GM18520 (cell line): ENCODE measurements at regions not wholly inside any gene's neighbourhood (a gene's known extent, or its start where the extent isn't known, plus 50 kb on each side); places are given as distances from the start of the nearest gene placed in this dataset.
"Not testable (repeated sequence)": the region's sequence is repeated elsewhere in the genome, so short reads cannot be mapped to it uniquely, and the experiment has no call there.

ENCODE experiments used
- ATAC-seq: cut with Tn5 transposase; IDR thresholded peaks from one replicate; pipeline ENCODE4 v1.9.1; 2021; ENCODE audit not compliant: unreplicated experiment

DNA sequence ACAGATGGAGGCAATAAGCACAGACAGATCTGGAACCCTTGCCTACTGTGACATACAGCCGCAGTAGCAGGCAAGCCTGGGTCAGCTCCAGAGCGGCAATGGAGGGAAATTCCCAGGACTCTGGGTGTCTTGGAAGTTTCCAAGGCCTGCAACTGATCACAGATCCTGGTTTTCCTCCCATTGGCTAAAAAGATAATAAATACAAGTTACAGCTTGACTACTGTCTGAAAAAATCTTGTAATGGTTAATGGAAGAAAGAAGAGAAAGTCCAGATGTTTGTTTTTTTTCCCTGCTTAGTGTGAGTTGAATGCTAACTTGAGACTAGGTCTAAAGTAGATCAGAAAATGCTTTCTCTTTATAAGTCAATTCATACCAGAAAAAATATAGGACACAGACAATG is 307.6 kb downstream of the ALDH8A1 start:
- ATAC-seq = no peak

DNA sequence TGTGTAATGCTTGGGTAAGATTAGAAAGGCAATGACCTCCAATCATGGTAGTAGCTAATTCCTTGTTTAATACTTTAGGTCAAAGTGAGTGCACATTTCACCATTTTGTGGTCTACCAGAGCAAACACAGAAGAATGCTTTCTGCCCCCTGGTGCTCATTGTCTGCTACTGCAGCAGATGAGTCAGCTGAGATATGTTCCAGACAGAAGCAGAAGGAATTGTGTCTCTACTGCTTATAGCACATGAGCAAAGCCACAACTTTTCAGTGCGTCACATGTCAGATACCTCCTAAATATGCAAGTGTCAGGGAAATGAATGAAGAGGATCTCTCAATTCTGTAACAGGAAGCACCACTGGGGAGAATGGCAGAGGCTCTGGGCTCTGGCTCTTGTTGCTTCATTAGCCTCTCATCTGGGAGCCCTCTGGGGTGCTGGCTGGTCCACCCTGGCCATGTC is 308.9 kb downstream of the ALDH8A1 start:
- ATAC-seq = peak; percentile 68

DNA sequence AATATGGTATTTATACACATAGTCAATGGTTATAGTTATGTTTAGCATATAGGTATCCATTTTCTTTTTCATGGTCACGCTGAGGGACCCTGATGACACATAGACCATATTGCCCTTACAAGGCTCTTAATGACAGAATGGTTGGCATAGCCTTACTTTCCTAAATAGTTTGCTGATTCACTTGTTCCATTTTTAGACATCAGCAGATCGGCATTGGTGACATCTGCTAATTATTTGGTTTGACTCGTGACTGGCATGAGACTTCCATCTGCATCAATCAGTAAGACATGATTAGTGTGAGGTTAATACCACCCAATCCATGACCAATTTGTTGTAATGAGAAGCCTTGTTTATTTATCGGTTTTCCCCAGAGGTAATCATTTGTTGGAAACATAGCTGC is 309.7 kb downstream of the ALDH8A1 start:
- ATAC-seq = no peak

DNA sequence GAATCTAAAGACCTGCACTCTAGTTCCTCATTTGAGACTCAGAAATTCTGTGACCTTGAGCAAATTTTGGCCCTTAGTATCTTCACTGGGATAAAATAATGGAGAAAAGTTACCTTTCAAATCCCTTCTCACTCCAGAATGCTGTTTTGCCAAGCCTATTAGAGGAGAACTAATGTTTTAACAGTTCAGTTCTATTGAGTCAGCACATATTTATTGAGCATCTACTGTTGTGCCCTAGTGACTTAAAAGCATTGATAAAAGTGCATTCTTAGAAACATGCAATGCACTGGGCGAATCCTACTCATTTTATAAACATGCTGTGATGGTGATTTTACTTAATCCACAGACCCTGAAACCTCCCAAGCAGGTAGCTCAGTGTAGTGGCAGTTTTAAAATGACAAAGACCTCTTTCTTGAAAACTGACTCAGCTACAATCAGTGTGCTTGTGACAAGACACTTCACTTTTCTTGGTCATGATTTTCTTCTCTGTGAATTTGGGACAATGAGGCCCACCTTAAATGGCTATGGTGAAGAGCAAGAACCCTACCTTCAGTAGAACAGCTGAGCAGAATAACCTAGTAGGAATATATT is 312.0 kb downstream of the ALDH8A1 start:
- no peak for ATAC-seq

DNA sequence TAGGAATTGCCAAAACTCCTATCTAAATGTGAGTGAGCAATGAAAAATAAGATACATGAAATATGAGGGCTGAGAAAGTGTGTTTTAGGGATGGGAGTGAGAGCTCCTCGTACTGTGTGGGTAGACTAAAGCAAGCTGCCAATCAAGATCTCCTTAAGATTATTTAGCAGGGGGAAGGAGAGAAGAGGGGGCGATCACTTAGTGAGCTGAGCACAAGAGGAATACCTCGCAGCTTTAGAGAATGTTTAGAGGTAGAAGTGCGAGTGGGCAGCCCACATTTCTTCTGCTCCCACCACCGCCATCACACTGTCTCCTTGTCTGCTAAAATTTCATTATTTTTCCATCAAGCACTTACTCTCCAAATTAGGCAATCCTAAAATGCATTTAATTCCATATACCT is 312.6 kb downstream of the ALDH8A1 start:
- ATAC-seq = no peak

DNA sequence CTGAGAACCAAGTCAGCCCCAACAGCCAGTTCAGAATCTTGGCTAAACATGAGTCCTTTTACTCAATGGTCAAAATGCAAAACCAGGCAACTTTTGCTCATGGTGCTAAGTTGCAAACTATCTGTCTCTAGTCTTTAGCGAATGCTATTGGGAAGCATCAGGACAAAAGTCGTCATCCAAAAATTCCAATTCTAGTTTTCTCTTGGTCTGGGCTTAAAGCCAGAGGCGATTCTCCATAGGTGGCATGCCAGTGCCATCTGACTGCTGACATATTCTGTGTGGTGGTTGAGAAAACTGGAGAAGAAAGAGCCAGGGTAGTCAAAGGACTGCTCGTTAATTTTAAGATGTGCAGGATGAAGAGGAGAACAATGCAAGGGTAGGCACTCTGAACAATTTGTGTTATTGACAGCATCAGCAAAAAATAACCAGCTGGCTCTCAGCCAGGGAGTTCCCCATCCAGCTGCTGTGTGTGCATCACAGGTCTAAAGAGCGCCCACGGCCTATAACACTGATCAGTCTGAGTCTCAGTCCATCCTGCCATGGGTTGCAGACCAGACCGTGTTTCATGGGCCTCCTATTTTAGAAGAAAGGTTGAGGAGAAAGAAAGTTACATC is 313.6 kb downstream of the ALDH8A1 start:
- ATAC-seq = no peak

DNA sequence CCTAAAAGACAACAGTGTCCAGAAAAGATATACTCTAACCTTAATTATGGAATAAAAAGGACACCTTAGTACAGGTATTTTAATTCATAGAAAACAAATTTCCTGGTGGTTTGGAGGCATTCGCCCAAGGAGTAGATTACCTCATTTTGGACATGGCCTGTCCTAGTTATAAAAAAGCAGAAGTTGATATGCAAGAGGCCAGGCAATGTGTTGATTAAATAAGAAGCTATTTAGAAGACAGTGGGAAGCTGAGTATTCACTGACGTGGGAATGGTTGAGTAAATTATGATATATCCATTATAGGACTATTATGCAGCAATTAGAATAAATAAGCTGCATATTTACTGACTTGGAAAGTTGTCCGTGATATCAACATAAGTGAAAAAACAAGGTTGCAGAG is 314.9 kb downstream of the ALDH8A1 start:
- ATAC-seq = no peak

DNA sequence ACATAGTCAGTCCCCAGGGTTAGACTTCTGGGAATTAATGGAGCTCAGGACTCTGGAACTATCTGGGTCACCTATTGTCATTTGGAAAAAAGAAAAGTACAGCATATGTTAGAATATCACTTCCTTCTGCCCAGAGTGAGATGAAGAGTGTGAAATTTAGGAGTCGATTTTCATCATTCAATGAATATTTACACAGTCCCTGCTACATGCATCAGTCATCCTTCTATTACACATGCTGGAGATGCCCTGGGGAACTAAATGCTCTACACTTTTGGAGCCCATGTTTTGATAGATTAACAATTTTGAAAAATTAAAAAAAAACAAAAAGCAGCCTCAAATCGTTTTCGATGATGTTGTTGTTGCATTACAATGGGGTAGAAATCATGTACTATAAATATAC is 315.4 kb downstream of the ALDH8A1 start:
- no peak for ATAC-seq

DNA sequence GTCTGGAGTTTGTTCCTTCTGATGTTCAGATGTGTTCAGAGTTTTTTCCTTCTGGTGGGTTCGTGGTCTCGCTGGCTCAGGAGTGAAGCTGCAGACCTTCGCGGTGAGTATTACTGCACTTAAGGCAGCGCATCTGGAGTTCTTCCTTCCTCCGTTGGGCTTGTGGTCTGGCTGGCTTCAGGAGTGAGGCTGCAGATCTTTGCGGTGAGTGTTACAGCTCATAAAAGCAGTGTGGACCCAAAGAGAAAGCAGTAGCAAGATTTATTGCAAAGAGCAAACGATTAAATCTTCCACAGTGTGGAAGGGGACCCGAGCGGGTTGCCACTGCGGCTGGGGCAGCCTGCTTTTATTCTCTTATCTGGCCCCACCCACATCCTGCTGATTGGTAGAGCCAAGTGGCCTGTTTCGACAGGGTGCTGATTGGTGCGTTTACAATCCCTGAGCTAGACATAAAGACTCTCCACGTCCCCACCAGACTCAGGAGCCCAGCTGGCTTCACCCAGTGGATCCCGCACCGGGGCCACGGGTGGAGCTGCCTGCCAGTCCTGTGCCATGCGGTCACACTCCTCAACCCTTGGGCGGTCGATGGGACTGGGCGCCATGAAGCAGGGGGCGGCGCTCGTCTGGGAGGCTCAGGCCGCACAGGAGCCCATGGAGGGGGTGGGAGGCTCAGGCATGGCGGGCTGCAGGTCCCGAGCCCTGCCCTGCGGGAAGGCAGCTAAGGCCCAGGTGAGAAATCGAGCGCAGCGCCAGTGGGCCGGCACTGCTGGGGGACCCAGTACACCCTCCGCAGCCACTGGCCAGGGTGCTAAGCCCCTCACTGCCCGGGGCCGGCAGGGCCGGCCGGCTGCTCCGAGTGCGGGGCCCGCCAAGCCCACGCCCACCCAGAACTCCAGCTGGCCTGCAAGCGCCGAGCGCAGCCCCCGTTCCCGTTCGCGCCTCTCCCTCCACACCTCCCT is 315.3 kb upstream of the SGK1 start:
- not testable (repeated sequence) for ATAC-seq

DNA sequence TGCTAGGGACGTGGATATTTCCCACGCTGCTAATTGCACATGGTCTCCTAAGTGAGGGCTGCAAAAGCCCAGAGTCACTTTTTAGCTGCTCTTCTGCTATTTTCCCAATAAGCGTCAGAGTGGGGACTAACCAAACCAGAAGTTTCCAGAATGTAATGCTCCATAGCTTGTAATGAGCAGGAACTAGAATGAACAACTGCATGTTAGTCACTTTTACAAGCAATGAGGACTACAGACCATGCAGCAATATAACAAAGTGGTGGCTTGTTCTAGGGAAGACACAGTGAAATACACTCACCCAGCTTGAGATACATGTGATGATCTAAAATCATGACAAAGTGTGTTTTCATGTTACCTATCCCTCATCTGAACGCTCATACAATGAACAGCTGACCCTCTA is 314.1 kb upstream of the SGK1 start:
- no peak for ATAC-seq

DNA sequence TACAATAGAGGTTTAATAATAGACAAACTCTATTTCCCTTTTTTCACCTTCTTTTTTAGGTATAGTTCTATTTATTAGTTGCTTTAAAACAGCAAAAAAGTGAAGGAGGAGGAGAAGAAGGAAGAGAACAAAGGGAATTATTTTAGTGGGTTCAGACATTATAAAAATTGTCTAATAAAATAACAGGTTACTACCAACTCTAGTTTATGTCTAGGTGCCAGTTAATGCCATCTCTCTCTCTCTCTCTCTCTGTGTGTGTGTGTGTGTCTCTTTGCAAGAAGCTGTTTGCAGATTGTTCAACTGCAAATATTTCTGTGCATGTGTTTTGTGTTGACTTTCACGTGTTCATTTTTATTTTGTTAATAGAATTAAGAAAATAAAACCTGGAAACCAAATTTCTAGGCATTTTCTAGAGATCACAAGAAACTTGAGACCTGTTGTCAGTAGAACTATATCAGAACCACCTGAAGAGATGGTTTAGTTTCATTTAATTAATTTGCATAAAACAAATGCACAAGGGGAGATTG is 313.5 kb upstream of the SGK1 start:
- ATAC-seq = no peak

DNA sequence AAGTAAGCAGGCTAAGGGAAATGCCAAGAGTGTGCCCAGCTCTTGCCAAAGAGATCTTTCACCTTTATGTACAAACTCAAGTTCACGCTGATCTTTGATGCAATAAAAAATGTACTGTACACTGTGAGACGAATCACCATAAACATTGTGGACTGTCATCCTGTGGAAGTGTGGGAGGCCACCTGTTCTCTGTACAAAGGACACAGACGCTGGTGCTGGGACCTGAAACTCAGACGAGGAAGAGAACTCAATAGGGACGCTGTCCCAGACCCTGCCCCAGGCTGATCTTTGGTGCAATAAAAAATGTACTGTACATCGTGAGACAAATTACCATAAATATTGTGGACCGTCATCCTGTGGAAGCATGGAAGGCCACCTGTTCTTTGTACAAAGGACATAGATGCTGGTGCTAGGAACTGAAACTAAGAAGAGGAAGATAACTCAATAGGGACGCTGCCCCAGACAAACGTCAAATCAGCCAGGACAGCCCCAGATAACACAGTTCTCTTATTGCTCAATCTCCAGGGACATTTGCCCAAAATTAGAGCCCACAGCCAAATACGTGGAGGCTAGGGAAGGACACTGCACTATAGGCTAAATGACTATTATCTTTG is 312.7 kb upstream of the SGK1 start:
- ATAC-seq = no peak

DNA sequence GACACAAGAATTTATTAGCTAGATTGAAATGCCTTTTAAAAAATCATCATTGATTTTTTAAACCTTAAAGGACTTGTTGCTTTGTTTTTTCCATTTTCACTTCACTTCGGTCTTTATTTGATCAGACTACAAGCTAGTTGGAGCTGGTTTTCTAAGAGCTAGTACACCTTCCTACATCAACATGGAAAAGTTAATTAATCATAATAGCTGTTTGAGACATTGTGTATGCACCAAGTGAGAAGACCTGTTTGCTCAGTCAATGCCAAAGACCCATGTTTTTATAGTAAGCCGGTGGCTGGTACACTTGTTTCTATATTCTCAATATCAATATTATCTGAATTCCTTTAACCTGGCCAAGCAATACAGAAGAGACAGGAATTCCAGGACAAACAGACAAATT is 310.2 kb upstream of the SGK1 start:
- no peak for ATAC-seq

DNA sequence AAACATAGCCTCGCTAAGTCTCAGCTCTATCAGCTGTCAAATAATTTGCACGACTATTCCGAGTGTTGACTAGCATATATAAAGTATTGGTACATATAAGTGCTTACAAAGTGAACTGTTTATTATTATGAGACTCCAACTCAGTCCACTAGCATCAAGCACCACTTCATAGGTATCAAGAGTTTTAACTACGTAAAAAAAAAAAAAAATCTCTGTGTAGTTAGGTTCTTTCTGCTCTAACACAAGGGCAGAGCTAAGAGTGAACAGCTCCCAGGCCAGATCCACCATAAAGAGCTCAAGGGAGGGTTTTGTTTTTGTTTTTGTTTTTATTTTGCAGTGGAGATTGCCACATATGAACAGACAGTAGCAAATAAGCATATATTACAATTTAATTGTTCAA is 309.8 kb upstream of the SGK1 start:
- no peak for ATAC-seq

DNA sequence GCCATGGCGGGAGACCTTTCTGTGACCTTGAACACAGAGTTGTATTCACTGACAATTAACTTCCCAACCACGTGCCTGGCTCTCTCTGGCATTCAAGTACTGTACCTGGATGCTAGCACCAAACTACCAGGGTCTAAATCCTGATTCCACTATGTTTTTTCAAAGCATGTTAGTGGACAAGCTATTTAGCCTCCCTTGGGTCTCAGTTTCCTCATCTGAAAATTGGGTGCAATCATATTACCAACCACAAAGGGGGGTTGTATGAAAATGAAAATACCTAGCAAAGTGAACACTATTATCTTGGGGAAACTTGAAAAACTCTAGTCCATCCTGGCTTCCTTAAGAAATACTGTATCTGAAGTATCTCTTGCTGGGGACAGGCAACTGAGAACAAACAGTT is 308.7 kb upstream of the SGK1 start:
- ATAC-seq = no peak

DNA sequence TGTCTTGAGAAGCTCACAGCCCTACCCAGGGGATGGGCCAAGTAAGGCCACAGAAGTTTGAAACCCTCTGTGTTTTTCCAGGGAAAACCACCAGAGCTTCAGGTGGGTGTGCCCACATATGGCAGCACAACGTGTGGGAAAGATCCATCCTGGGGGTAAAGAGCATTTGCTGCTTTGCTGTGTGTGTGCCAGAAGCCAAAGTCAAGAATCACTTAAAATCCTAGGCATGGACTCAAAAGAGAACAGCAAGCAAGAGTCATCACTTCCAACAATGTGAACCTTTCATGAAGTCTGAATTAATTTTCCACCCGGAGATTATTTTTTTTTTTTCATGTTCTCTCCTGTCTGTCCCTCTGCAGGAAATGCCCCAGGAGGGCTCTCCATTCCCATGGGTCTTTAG is 308.2 kb upstream of the SGK1 start:
- no peak for ATAC-seq

DNA sequence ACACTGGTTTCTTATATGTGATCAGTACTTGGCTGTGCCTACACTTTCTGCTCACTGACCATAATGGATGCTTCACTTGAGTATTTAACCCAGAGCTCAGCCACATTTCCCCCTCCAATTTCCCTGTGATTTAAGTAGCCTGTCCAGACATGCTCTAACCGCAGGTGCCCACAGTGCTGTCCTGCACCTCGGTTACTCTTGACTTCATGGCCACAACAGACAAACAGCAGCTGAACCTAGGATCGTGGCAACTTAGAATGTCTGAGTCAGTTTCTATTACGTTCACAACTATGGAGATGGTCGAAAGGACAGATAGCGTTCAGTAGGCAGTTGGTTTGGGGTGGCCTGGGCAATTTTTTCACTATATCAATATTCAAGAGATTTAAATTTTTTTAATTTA is 306.9 kb upstream of the SGK1 start:
- no peak for ATAC-seq

DNA sequence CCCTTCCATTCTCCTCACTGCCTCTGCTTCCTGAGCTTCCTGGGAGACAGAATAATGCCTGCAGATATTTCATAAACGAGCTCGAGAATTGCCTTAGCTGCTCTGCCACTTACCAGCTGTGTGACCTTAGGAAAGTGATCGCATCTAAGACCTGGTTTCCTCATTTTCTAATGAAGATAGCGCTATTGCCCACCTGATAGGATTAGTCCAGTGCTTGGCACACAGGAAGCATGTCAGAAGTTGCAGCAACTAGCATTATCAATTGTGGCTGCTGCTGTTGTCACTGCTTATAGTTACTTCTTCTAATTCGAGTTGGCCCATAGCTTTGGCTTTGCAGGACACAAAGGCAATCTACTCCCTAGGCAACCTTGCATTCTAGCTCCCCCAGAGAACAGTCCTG is 305.5 kb upstream of the SGK1 start:
- ATAC-seq = no peak

DNA sequence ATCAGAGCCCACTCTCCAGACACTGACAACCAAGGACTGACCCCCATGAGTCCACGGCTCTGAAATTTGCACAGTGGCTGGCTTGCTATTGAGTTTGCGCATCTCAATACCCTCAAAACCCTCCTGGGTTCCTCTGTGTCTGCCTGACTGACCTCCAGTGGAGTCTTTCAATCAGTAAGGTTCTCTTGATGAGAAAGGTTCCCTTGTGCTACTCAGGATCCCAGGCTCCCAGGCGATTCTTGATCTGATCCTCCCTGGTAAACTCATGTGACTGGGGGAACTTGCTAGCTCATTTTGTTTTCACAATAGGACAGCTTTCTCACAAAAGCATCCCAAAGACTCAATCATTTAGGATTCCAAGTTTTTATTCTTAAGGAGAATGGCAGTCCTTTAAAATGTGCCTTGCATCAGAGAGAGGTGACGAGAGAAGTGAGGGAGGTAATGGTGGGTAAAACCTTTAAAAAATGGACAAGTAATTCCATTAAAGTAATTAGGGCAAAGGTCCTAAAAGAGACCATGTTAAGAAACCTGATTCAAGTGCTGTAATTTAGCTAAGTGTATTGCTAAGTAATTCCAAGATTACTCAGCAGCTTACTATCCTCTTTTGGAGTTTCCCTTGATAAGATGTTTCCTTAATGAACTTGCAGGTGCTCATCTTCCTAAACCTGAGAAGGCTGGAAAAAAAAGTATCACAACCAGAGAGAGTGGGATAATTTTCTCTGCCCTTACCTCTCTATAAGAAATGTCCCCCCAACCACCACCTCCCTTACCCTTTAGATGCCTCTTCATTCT is 304.7 kb upstream of the SGK1 start:
- ATAC-seq = peak; percentile 8

DNA sequence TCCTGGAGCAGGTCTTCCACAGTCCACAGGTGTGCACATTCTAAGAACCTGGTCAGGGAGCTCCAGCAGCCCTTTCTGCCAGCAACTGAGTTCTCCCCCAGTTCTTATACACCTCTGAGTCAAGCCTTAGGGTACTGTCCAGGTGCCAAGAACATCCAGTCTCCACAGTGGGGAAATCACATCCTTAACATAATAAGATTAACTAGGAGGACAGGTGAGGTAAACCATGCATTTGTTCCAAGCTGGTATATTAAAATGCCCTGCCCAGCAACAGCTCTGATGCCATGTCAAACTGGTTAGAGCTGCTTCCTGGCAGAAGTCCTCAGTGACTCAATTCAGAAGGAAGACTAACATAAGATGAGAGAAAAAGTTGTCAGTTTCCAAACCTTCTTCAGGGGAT is 303.9 kb upstream of the SGK1 start:
- peak; percentile 44 for ATAC-seq

DNA sequence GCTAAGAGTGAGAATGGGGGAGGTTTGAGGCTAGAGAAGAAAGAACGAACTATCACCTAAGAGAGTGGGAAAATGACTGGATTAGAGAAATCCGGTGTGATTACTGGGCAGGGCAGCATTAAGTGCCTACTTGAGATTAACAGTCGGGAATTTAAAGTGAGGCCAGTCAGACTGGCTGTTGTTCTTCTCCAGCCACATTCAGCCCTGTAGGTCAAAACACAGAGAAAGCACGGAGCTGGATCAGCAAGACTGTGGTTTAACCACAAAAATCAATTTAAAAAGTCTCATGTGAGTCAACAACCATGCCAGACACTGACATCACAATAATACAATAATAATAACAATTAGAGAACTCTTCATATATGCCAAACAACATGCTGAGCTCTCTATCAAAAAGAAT is 301.9 kb upstream of the SGK1 start:
- no peak for ATAC-seq
